Colonic mucosa (tissue), 4 donors: ENCODE measurements at regions not wholly inside any gene's neighbourhood (a gene's known extent, or its start where the extent isn't known, plus 50 kb on each side); places are given as distances from the start of the nearest gene placed in this dataset.
A peak's percentile ranks its signal among the peaks of the same experiment; 100 is the strongest.

ENCODE experiments used
- DNase-seq: peaks from one replicate; pipeline ENCODE4 v3.0.0-alpha.2; 2020
- H3K27ac ChIP-seq: fragments of 200-600 bp; one replicate; pipeline ENCODE4 v1.8.0; 2021
- H3K27me3 ChIP-seq: fragments of 200-600 bp; one replicate; pipeline ENCODE4 v1.8.0; 2021
- H3K36me3 ChIP-seq: fragments of 200-600 bp; one replicate; pipeline ENCODE4 v1.8.0; 2021
- H3K4me1 ChIP-seq: fragments of 200-600 bp; one replicate; pipeline ENCODE4 v1.8.0; 2021; ENCODE audit warnings: mild to moderate bottlenecking
- H3K4me3 ChIP-seq: fragments of 200-600 bp; one replicate; pipeline ENCODE4 v1.8.0; 2021
- H3K9ac ChIP-seq, 2 donors: one replicate each; pipeline ENCODE4 v1.7.0; 2013; ENCODE audit warnings: control low read depth in 2 of 2, low read depth in 2 of 2, low read length in 2 of 2
- H3K9me3 ChIP-seq: fragments of 200-600 bp; one replicate; pipeline ENCODE4 v1.8.0; 2021
- intact Hi-C: fragments of 100-400 bp; cut with DNase I; formaldehyde crosslinking; loops from one replicate; pipeline ENCODE4 v1.14.1; 2022
- TF ChIP-seq, protein P1 (sequence below): fragments of 200-600 bp; IDR thresholded peaks from one replicate; pipeline ENCODE4 v1.8.0; 2022; ENCODE audit warnings: antibody characterized with exemption, mild to moderate bottlenecking
- donor health status: healthy.
- donor health status: DM: no; HTN: no; CAD: no.
- donor health status: DM: no; HTN: no; CAD: no.

DNA sequence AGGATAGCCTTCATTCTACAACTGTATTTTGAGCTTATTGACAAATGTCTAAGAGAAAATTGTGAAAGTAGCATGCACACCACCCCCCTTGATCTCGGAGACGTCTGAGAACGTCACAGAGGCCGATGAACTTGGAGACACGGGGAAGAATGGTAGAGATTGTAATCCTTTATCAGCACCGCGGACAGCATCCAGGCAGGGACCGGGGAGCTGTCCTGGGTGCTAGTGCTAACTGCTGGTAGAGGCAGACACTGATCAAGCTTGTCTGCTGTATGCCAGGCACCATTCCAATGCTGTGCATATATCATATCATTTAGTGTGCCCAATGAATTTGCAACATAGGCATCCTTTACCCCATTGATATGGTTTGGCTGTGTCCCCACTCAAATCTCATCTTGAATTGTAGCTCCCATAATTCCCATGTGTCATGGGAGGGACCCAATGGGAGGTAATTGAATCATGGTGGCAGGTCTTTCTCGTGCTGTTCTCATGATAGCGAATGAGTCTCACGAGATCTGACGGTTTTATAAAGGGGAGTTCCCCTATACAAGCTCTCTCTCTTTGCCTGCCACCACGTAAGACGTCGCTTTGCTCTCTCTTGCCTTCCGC lies 98.8 kb downstream of the LHX2 start:
- TF ChIP-seq, protein P1, sequence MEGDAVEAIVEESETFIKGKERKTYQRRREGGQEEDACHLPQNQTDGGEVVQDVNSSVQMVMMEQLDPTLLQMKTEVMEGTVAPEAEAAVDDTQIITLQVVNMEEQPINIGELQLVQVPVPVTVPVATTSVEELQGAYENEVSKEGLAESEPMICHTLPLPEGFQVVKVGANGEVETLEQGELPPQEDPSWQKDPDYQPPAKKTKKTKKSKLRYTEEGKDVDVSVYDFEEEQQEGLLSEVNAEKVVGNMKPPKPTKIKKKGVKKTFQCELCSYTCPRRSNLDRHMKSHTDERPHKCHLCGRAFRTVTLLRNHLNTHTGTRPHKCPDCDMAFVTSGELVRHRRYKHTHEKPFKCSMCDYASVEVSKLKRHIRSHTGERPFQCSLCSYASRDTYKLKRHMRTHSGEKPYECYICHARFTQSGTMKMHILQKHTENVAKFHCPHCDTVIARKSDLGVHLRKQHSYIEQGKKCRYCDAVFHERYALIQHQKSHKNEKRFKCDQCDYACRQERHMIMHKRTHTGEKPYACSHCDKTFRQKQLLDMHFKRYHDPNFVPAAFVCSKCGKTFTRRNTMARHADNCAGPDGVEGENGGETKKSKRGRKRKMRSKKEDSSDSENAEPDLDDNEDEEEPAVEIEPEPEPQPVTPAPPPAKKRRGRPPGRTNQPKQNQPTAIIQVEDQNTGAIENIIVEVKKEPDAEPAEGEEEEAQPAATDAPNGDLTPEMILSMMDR: no peak
- Histone ChIP-seq H3K27ac (no peak overlapping the region), H3K27me3 (no peaks in the 10 kb centered on the region), H3K36me3 (no peaks in the 10 kb centered on the region), H3K4me1 (no peaks in the 10 kb centered on the region), H3K4me3 (no peak overlapping the region), H3K9me3 (no peaks in the 10 kb centered on the region), H3K9ac (no peak overlapping the region)
- peak; percentile 67 for DNase-seq
- intact Hi-C loops: no loop called here

DNA sequence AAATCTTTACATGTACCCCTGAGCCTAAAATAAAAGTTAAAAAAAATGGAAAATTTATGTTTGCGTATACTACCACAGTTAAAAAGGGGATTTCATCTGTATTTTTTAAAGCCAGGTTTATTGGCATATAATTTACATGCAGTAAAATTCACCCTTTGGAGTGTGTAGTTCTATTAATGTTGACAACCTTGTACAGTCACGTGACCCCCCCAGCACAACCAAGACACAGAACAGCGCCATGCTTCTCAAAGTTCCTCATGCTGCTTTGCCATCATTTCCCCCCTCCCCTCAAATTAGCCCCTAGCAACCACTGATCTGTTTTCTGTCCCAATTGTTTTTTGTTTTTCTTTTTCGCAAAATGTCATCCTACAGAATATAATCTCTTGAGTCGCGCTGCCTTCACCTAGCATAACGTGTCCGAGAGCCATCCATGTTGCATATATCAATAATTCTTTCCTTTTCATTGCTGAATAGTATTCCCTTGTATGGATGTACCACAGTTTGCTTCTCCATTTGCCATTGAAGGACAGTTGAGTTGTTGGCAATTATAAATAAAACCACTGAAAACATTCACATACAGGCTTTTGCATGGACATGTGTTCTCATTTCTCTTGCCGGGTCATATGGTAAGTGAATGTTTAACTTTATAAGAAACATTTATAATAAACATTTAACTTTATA lies 105.3 kb downstream of the LHX2 start:
- no peaks in the 10 kb centered on the region for H3K4me1 ChIP-seq
- intact Hi-C loops: no loop called here
- H3K27me3 ChIP-seq: no peaks in the 10 kb centered on the region
- H3K36me3 ChIP-seq: no peaks in the 10 kb centered on the region
- DNase-seq: no peak
- H3K4me3 ChIP-seq: no peak overlapping the region
- H3K9ac ChIP-seq: no peak overlapping the region
- TF ChIP-seq, protein P1: no peak
- H3K27ac ChIP-seq: no peak overlapping the region
- H3K9me3 ChIP-seq: no peaks in the 10 kb centered on the region

DNA sequence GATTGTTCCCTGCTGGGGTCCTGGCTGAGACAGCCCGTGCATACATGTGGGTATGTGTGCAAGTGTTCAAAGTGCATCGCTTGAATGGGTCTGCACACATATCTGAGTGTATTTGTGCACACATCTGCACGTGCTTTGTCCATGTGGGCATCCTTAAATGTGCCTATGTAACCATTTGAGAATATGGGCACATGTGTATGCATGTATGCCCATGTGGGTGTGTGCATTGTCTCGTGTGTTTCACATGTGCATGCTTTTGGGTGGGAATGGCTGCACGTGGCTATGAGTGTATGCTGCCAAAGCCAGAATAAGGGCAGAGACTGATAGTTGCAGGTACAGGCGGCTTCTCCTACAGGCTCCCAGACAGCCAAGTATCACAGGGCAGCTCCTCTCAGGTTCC lies 107.3 kb downstream of the LHX2 start:
- Histone ChIP-seq H3K27me3 (no peaks in the 10 kb centered on the region), H3K9ac (no peak overlapping the region), H3K4me1 (no peaks in the 10 kb centered on the region), H3K27ac (no peak overlapping the region), H3K36me3 (no peaks in the 10 kb centered on the region), H3K4me3 (no peak overlapping the region), H3K9me3 (no peaks in the 10 kb centered on the region)
- intact Hi-C loops: no loop called here
- no peak for DNase-seq
- TF ChIP-seq, protein P1: no peak

DNA sequence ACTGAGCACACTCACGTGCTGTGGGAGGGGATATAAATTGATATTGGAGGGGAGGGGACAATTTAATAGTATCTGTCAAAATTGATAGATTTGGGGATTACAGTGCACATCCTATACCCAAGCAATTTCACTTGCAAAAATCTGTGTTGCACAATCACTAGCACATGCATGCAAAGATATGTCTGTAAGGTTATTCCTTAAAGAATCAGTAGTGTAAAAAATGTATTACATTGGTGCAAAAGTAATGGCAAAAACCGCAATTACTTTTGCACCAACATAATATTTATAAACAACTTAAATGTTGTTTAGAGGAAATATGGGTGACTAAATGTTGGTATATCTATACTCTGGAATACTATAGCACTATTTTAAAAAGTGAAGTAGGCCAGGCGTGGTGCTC lies 108.7 kb downstream of the LHX2 start:
- no peak for DNase-seq
- TF ChIP-seq, protein P1: no peak
- H3K36me3 ChIP-seq: no peaks in the 10 kb centered on the region
- H3K27ac ChIP-seq: no peak overlapping the region
- H3K27me3 ChIP-seq: no peaks in the 10 kb centered on the region
- intact Hi-C loops: loop anchor here (10.0 kb wide), 2 partner anchors 175 to 415 kb away; no protein-coding TSS in a partner anchor
- no peaks in the 10 kb centered on the region for H3K4me1 ChIP-seq
- H3K4me3 ChIP-seq: no peak overlapping the region
- H3K9me3 ChIP-seq: no peaks in the 10 kb centered on the region
- H3K9ac ChIP-seq: no peak overlapping the region

DNA sequence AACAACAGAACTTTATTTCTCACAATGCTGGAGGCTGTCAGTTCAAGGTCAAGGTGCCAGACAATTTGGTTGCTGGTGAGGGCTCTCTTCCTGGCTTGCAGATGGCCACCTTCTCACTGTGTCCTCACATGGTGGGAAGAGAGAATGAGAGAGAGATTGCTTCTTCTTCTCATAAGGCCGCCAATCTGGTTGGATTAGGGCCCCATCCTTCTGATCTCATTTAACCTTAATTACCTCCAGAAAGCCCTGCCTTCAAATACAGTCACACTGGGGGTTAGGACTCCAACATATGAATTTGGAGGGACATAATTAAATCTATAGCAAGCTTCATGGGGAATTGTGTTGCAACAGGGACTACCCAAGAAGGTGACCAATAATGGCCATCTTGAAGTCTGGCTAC lies 110.2 kb downstream of the LHX2 start:
- no peak overlapping the region for H3K9ac ChIP-seq
- no peaks in the 10 kb centered on the region for H3K36me3 ChIP-seq
- H3K27me3 ChIP-seq: no peaks in the 10 kb centered on the region
- DNase-seq: no peak
- intact Hi-C loops: loop anchor here (10.0 kb wide), 2 partner anchors 173 to 413 kb away; no protein-coding TSS in a partner anchor
- H3K4me3 ChIP-seq: no peak overlapping the region
- no peaks in the 10 kb centered on the region for H3K4me1 ChIP-seq
- H3K9me3 ChIP-seq: no peaks in the 10 kb centered on the region
- TF ChIP-seq, protein P1: no peak
- H3K27ac ChIP-seq: no peak overlapping the region
